Transverse colon (tissue), 4 donors: ENCODE measurements at regions not wholly inside any gene's neighbourhood (a gene's known extent, or its start where the extent isn't known, plus 50 kb on each side); places are given as distances from the start of the nearest gene placed in this dataset.

Source experiments
- POLR2A ChIP-seq: fragments of 450-650 bp; IDR thresholded peaks from one replicate; pipeline ENCODE4 v1.6.1; 2016; ENCODE audit warnings: antibody characterized with exemption, mild to moderate bottlenecking, moderate library complexity
- POLR2AphosphoS5 ChIP-seq, 3 donors: sonication (generic); formaldehyde crosslinking; IDR thresholded peaks; one replicate each; pipeline ENCODE4 v1.6.1; 2016; ENCODE audit warnings: antibody characterized with exemption in 3 of 3
- TF ChIP-seq, protein P1 (sequence below), 5 experiments: fragments of 200-600 bp in 3 of 5; fragments of 450-650 bp in 2 of 5; sonication (generic) in 3 of 5; IDR thresholded peaks; 1 replicate in 2 of 5; 2 replicates in 3 of 5; pipeline ENCODE4 v1.5.1; 2016 to 2017; ENCODE audit warnings: antibody characterized with exemption in 5 of 5, inconsistent platforms in 3 of 5, mild to moderate bottlenecking in 2 of 5, moderate library complexity in 1 of 5

DNA sequence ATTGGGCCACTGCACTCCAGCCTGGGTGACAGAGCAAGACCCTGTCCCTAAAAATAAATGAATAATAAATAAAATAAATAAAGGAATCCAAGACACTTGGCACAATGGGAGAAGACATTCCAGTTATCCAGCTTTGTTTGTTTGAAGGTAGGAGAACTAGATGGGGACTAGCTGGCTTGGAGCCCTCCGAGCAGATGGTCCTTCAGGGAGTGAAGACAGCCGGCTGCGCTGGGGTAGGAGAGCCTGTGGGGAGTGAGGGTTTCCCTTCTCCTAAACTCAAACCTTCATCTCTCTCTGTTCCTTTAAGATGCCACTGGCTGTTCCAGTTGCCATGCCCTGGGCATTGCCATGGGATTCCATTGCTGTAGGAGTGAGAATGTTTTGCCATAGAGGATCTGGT, 120.6 kb downstream of the NAV1 start:
- TF ChIP-seq, protein P1, sequence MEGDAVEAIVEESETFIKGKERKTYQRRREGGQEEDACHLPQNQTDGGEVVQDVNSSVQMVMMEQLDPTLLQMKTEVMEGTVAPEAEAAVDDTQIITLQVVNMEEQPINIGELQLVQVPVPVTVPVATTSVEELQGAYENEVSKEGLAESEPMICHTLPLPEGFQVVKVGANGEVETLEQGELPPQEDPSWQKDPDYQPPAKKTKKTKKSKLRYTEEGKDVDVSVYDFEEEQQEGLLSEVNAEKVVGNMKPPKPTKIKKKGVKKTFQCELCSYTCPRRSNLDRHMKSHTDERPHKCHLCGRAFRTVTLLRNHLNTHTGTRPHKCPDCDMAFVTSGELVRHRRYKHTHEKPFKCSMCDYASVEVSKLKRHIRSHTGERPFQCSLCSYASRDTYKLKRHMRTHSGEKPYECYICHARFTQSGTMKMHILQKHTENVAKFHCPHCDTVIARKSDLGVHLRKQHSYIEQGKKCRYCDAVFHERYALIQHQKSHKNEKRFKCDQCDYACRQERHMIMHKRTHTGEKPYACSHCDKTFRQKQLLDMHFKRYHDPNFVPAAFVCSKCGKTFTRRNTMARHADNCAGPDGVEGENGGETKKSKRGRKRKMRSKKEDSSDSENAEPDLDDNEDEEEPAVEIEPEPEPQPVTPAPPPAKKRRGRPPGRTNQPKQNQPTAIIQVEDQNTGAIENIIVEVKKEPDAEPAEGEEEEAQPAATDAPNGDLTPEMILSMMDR (IDR thresholded peaks at IDR 0.05), result no peak
- TF ChIP-seq POLR2AphosphoS5 (IDR thresholded peaks at IDR 0.05) (no peak), POLR2A (no peak)
